ENCODE measurements at regions not wholly inside any gene's neighbourhood (a gene's known extent, or its start where the extent isn't known, plus 50 kb on each side); places are given as distances from the start of the nearest gene placed in this dataset.

GRCh38 chr15:62474771-62475124 lies 309.7 kb upstream of the C2CD4B start:
- no peak for DNase-seq

- DNase-seq = no peak
Observed at GRCh38 chr15:62475591-62475990, 310.5 kb upstream of the C2CD4B start.

- DNase-seq = no peak
Observed at GRCh38 chr15:62476163-62476562, 311.1 kb upstream of the C2CD4B start.

GRCh38 chr15:62477929-62478328 lies 312.8 kb upstream of the C2CD4B start:
- DNase-seq = no peak

GRCh38 chr15:62482785-62483429 lies 317.8 kb upstream of the C2CD4B start:
- no peak for DNase-seq

GRCh38 chr15:62483814-62484213 lies 318.7 kb upstream of the C2CD4B start:
- DNase-seq = no peak

GRCh38 chr15:62485170-62485720 lies 320.2 kb upstream of the C2CD4B start:
- no peak for DNase-seq

GRCh38 chr15:62486041-62486440 lies 321.0 kb upstream of the C2CD4B start:
- DNase-seq = no peak

GRCh38 chr15:62488387-62488786 lies 323.3 kb upstream of the C2CD4B start:
- no peak for DNase-seq

- DNase-seq = no peak
Observed at GRCh38 chr15:62491642-62492041, 326.6 kb upstream of the C2CD4B start.

GRCh38 chr15:62492900-62493299 lies 327.8 kb upstream of the C2CD4B start:
- DNase-seq = no peak

GRCh38 chr15:62494197-62494596 lies 329.1 kb upstream of the C2CD4B start:
- DNase-seq = no peak

- DNase-seq = no peak
Observed at GRCh38 chr15:62495670-62496614, 330.9 kb upstream of the C2CD4B start.

- no peak for DNase-seq
Observed at GRCh38 chr15:62497356-62497755, 332.3 kb upstream of the C2CD4B start.

GRCh38 chr15:62498278-62498677 lies 333.2 kb upstream of the C2CD4B start:
- no peak for DNase-seq

GRCh38 chr15:62498712-62499111 lies 333.6 kb upstream of the C2CD4B start:
- DNase-seq = no peak

- no peak for DNase-seq
Observed at GRCh38 chr15:62500325-62500724, 335.2 kb upstream of the C2CD4B start.

- DNase-seq = no peak
Observed at GRCh38 chr15:62502451-62502850, 337.4 kb upstream of the C2CD4B start.

GRCh38 chr15:62503451-62503850 lies 338.4 kb upstream of the C2CD4B start:
- no peak for DNase-seq

GRCh38 chr15:62505762-62506161 lies 340.7 kb upstream of the C2CD4B start:
- no peak for DNase-seq

- DNase-seq = no peak
Observed at GRCh38 chr15:62506217-62506805, 341.2 kb upstream of the C2CD4B start.

- DNase-seq = no peak
Observed at GRCh38 chr15:62509395-62509958, 344.4 kb upstream of the C2CD4B start.

GRCh38 chr15:62510791-62511190 lies 345.7 kb upstream of the C2CD4B start:
- no peak for DNase-seq
